ENCODE measurements at regions not wholly inside any gene's neighbourhood (a gene's known extent, or its start where the extent isn't known, plus 50 kb on each side); places are given as distances from the start of the nearest gene placed in this dataset.

GRCh38 chr11:122215244-122215992, 99.4 kb upstream of the BLID start:
- TF ChIP-seq CTCF (IDR thresholded peaks at IDR 0.05) (peak in 1 of 3 donors; percentile 62), POLR2A (IDR thresholded peaks at IDR 0.05) (no peak)
